ENCODE measurements at regions not wholly inside any gene's neighbourhood (a gene's known extent, or its start where the extent isn't known, plus 50 kb on each side); places are given as distances from the start of the nearest gene placed in this dataset.

DNA sequence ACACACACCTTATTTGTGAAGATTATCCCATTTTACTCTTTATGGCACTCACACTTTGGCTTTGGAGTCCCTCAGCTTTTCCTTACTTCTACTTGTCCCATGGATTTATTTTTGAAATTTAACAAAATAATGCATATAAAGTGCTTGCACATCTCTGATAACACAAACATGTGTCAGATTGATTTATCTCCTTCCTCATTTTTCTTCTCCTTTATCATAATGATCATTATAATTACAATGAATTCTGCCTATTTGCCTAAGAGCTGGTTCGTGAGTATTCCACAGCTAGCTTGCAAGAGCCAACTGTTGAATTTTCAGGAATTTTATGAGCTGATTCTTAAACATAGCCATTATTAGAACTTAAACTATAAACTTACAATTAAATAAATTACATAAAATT, 347.7 kb downstream of the CHSY3 start (continued):
- TF ChIP-seq, protein P1, sequence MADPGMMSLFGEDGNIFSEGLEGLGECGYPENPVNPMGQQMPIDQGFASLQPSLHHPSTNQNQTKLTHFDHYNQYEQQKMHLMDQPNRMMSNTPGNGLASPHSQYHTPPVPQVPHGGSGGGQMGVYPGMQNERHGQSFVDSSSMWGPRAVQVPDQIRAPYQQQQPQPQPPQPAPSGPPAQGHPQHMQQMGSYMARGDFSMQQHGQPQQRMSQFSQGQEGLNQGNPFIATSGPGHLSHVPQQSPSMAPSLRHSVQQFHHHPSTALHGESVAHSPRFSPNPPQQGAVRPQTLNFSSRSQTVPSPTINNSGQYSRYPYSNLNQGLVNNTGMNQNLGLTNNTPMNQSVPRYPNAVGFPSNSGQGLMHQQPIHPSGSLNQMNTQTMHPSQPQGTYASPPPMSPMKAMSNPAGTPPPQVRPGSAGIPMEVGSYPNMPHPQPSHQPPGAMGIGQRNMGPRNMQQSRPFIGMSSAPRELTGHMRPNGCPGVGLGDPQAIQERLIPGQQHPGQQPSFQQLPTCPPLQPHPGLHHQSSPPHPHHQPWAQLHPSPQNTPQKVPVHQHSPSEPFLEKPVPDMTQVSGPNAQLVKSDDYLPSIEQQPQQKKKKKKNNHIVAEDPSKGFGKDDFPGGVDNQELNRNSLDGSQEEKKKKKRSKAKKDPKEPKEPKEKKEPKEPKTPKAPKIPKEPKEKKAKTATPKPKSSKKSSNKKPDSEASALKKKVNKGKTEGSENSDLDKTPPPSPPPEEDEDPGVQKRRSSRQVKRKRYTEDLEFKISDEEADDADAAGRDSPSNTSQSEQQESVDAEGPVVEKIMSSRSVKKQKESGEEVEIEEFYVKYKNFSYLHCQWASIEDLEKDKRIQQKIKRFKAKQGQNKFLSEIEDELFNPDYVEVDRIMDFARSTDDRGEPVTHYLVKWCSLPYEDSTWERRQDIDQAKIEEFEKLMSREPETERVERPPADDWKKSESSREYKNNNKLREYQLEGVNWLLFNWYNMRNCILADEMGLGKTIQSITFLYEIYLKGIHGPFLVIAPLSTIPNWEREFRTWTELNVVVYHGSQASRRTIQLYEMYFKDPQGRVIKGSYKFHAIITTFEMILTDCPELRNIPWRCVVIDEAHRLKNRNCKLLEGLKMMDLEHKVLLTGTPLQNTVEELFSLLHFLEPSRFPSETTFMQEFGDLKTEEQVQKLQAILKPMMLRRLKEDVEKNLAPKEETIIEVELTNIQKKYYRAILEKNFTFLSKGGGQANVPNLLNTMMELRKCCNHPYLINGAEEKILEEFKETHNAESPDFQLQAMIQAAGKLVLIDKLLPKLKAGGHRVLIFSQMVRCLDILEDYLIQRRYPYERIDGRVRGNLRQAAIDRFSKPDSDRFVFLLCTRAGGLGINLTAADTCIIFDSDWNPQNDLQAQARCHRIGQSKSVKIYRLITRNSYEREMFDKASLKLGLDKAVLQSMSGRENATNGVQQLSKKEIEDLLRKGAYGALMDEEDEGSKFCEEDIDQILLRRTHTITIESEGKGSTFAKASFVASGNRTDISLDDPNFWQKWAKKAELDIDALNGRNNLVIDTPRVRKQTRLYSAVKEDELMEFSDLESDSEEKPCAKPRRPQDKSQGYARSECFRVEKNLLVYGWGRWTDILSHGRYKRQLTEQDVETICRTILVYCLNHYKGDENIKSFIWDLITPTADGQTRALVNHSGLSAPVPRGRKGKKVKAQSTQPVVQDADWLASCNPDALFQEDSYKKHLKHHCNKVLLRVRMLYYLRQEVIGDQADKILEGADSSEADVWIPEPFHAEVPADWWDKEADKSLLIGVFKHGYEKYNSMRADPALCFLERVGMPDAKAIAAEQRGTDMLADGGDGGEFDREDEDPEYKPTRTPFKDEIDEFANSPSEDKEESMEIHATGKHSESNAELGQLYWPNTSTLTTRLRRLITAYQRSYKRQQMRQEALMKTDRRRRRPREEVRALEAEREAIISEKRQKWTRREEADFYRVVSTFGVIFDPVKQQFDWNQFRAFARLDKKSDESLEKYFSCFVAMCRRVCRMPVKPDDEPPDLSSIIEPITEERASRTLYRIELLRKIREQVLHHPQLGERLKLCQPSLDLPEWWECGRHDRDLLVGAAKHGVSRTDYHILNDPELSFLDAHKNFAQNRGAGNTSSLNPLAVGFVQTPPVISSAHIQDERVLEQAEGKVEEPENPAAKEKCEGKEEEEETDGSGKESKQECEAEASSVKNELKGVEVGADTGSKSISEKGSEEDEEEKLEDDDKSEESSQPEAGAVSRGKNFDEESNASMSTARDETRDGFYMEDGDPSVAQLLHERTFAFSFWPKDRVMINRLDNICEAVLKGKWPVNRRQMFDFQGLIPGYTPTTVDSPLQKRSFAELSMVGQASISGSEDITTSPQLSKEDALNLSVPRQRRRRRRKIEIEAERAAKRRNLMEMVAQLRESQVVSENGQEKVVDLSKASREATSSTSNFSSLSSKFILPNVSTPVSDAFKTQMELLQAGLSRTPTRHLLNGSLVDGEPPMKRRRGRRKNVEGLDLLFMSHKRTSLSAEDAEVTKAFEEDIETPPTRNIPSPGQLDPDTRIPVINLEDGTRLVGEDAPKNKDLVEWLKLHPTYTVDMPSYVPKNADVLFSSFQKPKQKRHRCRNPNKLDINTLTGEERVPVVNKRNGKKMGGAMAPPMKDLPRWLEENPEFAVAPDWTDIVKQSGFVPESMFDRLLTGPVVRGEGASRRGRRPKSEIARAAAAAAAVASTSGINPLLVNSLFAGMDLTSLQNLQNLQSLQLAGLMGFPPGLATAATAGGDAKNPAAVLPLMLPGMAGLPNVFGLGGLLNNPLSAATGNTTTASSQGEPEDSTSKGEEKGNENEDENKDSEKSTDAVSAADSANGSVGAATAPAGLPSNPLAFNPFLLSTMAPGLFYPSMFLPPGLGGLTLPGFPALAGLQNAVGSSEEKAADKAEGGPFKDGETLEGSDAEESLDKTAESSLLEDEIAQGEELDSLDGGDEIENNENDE (IDR thresholded peaks at IDR 0.05; ENCODE audit: insufficient replicate concordance, low read length): no peak
- TF ChIP-seq RNF2 (IDR thresholded peaks at IDR 0.05; ENCODE audit: borderline replicate concordance, low read depth, low read length, missing control alignments, poor library complexity, severe bottlenecking) (no peak), NRF1 (IDR thresholded peaks at IDR 0.05; ENCODE audit: low read depth, low read length) (no peak), TCF12 (IDR thresholded peaks at IDR 0.05; ENCODE audit: low read depth, low read length) (no peak)
- TF ChIP-seq, protein P2, sequence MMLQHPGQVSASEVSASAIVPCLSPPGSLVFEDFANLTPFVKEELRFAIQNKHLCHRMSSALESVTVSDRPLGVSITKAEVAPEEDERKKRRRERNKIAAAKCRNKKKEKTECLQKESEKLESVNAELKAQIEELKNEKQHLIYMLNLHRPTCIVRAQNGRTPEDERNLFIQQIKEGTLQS (IDR thresholded peaks at IDR 0.05; ENCODE audit: insufficient read depth, low read depth, low read length): no peak

All from H1 (cell line).